Stomach (tissue), 8 donors: ENCODE measurements at regions not wholly inside any gene's neighbourhood (a gene's known extent, or its start where the extent isn't known, plus 50 kb on each side); places are given as distances from the start of the nearest gene placed in this dataset.

Experiments used
- DNase-seq, 2 donors: peaks; one replicate each; pipeline versions ENCODE4 v3.0.0 to v3.0.0-alpha.2; 2013 to 2019
- H3K27ac ChIP-seq, 5 donors: fragments of 200-600 bp in 4 of 5; sonication (generic) in 4 of 5; one replicate each; pipeline ENCODE4 v1.5.1; 2013 to 2019; ENCODE audit warnings: mild to moderate bottlenecking in 1 of 5, moderate library complexity in 1 of 5
- H3K27me3 ChIP-seq, 3 donors: fragments of 200-600 bp; sonication (generic); one replicate each; pipeline ENCODE4 v1.5.1; 2017 to 2019; ENCODE audit warnings: mixed run types in 1 of 3
- H3K36me3 ChIP-seq, 4 donors: fragments of 200-600 bp; sonication (generic); 1 replicate in 3 of 4; 2 replicates in 1 of 4; pipeline ENCODE4 v1.5.1; 2016 to 2019
- H3K4me1 ChIP-seq, 4 donors: fragments of 200-600 bp; sonication (generic); one replicate each; pipeline ENCODE4 v1.5.1; 2016 to 2019
- H3K4me3 ChIP-seq, 4 donors: fragments of 200-600 bp; sonication (generic) in 3 of 4; one replicate each; pipeline ENCODE4 v1.5.1; 2016 to 2019; ENCODE audit warnings: mild to moderate bottlenecking in 1 of 4
- H3K9me3 ChIP-seq, 4 donors: fragments of 200-600 bp; sonication (generic); one replicate each; pipeline ENCODE4 v1.5.1; 2016 to 2019
- CTCF ChIP-seq, 7 experiments: fragments of 450-650 bp in 4 of 7; fragments of 200-600 bp in 3 of 7; sonication (generic) in 3 of 7; IDR thresholded peaks; one replicate each; pipeline ENCODE4 v1.5.1; 2016 to 2019; ENCODE audit warnings: antibody characterized with exemption in 7 of 7, control low read depth in 2 of 7, mild to moderate bottlenecking in 1 of 7
- EP300 ChIP-seq: sonication (generic); formaldehyde crosslinking; IDR thresholded peaks from one replicate; pipeline ENCODE4 v1.6.1; 2017; ENCODE audit warnings: antibody characterized with exemption
- POLR2A ChIP-seq, 4 donors: fragments of 450-650 bp; IDR thresholded peaks; one replicate each; pipeline ENCODE4 v1.6.1; 2016; ENCODE audit warnings: antibody characterized with exemption in 4 of 4, control low read depth in 2 of 4, mild to moderate bottlenecking in 1 of 4, moderate library complexity in 1 of 4
- POLR2AphosphoS5 ChIP-seq, 3 donors: sonication (generic); formaldehyde crosslinking; IDR thresholded peaks; one replicate each; pipeline ENCODE4 v1.6.1; 2016; ENCODE audit warnings: antibody characterized with exemption in 3 of 3
- WGBS, 5 donors: extraction: QIAGEN DNeasy Blood & Tissue Kit in 3 of 5; methylation state at CpG; one replicate each; pipeline versions ENCODE4 v1.1.5 to v1.1.7; 2013 to 2018; 5-methylcytosine and 5-hydroxymethylcytosine counted together
- intact Hi-C: fragments of 100-400 bp; cut with DNase I; formaldehyde crosslinking; loops from one replicate; pipeline ENCODE4 v1.15.1; 2023; ENCODE audit warnings: low total_unique reads
- donor health status: healthy with polysubstance abuse.
- donor health status: Bipolar disorder and iron deficiency.
- donor health status: healthy.

GRCh38 chr5:99060306-99061261 lies 131.8 kb upstream of the CHD1 start:
- peak; percentile 87 to 89 for DNase-seq
- intact Hi-C loops: no loop called here
- peak in 5 of 7 experiments; percentile 64 to 92 (median 82) for TF ChIP-seq CTCF (IDR thresholded peaks at IDR 0.05)
- no peak for TF ChIP-seq POLR2AphosphoS5 (IDR thresholded peaks at IDR 0.05)
- no peaks in the 10 kb centered on the region for H3K36me3 ChIP-seq
- no peaks in the 10 kb centered on the region for H3K27me3 ChIP-seq
- H3K27ac ChIP-seq: no peak overlapping the region
- H3K4me1 ChIP-seq: peaks cover 0 to 10% (median 5%) of the 10 kb centered on the region in 4 donors
- no peaks in the 10 kb centered on the region for H3K9me3 ChIP-seq
- WGBS, 5 donors: 22 to 32% (median 28%) methylated on average over 13 of the region's 13 CpGs
- no peak overlapping the region for H3K4me3 ChIP-seq

GRCh38 chr5:99059685-99060084 lies 130.9 kb upstream of the CHD1 start:
- no peaks in the 10 kb centered on the region for H3K27me3 ChIP-seq
- no peak for DNase-seq
- peaks cover 0 to 10% (median 5%) of the 10 kb centered on the region in 4 donors for H3K4me1 ChIP-seq
- intact Hi-C loops: loop anchor here (5.0 kb wide), 1 partner anchor 152 kb away; no protein-coding TSS in a partner anchor
- H3K9me3 ChIP-seq: no peaks in the 10 kb centered on the region
- TF ChIP-seq POLR2AphosphoS5 (IDR thresholded peaks at IDR 0.05) (no peak), CTCF (IDR thresholded peaks at IDR 0.05) (no peak), EP300 (no peak), POLR2A (IDR thresholded peaks at IDR 0.05) (no peak)
- no peak overlapping the region for H3K4me3 ChIP-seq
- H3K27ac ChIP-seq: no peak overlapping the region
- H3K36me3 ChIP-seq: no peaks in the 10 kb centered on the region

GRCh38 chr5:99058466-99058865 lies 129.7 kb upstream of the CHD1 start:
- H3K4me1 ChIP-seq: peaks cover 0 to 10% (median 5%) of the 10 kb centered on the region in 4 donors
- H3K4me3 ChIP-seq: no peak overlapping the region
- intact Hi-C loops: loop anchor here (5.0 kb wide), 1 partner anchor 151 kb away; no protein-coding TSS in a partner anchor
- no peaks in the 10 kb centered on the region for H3K27me3 ChIP-seq
- H3K9me3 ChIP-seq: no peaks in the 10 kb centered on the region
- 94 to 97% (median 95%) methylated on average over 2 of the region's 2 CpGs for WGBS, 5 donors
- no peaks in the 10 kb centered on the region for H3K36me3 ChIP-seq
- no peak for TF ChIP-seq POLR2AphosphoS5 (IDR thresholded peaks at IDR 0.05)
- no peak for TF ChIP-seq POLR2A (IDR thresholded peaks at IDR 0.05)
- no peak for TF ChIP-seq EP300
- TF ChIP-seq CTCF (IDR thresholded peaks at IDR 0.05): no peak
- no peak for DNase-seq
- H3K27ac ChIP-seq: no peak overlapping the region

- no peaks in the 10 kb centered on the region for H3K36me3 ChIP-seq
- TF ChIP-seq POLR2A (IDR thresholded peaks at IDR 0.05) (no peak), EP300 (no peak), POLR2AphosphoS5 (IDR thresholded peaks at IDR 0.05) (no peak), CTCF (IDR thresholded peaks at IDR 0.05) (no peak)
- no peak overlapping the region for H3K4me3 ChIP-seq
- no peak for DNase-seq
- H3K4me1 ChIP-seq: peaks cover 0 to under 1% (median 0%) of the 10 kb centered on the region in 4 donors
- no peak overlapping the region for H3K27ac ChIP-seq
- intact Hi-C loops: loop anchor here (5.0 kb wide), 1 partner anchor 148 kb away; no protein-coding TSS in a partner anchor
- no peaks in the 10 kb centered on the region for H3K27me3 ChIP-seq
- H3K9me3 ChIP-seq: no peaks in the 10 kb centered on the region
- 65 to 87% (median 78%) methylated on average over 1 of the region's 1 CpG for WGBS, 5 donors
These were observed 126.2 kb upstream of the CHD1 start for GRCh38 chr5:99054972-99055371.
